ENCODE measurements at regions not wholly inside any gene's neighbourhood (a gene's known extent, or its start where the extent isn't known, plus 50 kb on each side); places are given as distances from the start of the nearest gene placed in this dataset.

- no peak for DNase-seq (ENCODE audit: low spot score)
Measured at GRCh38 chr18:55878224-55878623, 290.2 kb upstream of the TCF4 start.

GRCh38 chr18:55877321-55877720 is 289.3 kb upstream of the TCF4 start:
- no peak for DNase-seq (ENCODE audit: low spot score)

- no peak for DNase-seq (ENCODE audit: low spot score)
Measured at GRCh38 chr18:55876254-55876653, 288.3 kb upstream of the TCF4 start.

- no peak for DNase-seq (ENCODE audit: low spot score)
Measured at GRCh38 chr18:55875371-55875901, 287.4 kb upstream of the TCF4 start.

GRCh38 chr18:55869556-55870501 is 281.8 kb upstream of the TCF4 start:
- DNase-seq (ENCODE audit: low spot score), result no peak

- no peak for DNase-seq (ENCODE audit: low spot score)
Measured at GRCh38 chr18:55868909-55869308, 280.9 kb upstream of the TCF4 start.

- no peak for DNase-seq (ENCODE audit: low spot score)
Measured at GRCh38 chr18:55866886-55867285, 278.9 kb upstream of the TCF4 start.

- DNase-seq (ENCODE audit: low spot score), result no peak
Measured at GRCh38 chr18:55866006-55866405, 278.0 kb upstream of the TCF4 start.

- no peak for DNase-seq (ENCODE audit: low spot score)
Measured at GRCh38 chr18:55864281-55864680, 276.3 kb upstream of the TCF4 start.

- no peak for DNase-seq (ENCODE audit: low spot score)
Measured at GRCh38 chr18:55863876-55864275, 275.9 kb upstream of the TCF4 start.

- DNase-seq (ENCODE audit: low spot score), result no peak
Measured at GRCh38 chr18:55863391-55863706, 275.4 kb upstream of the TCF4 start.

GRCh38 chr18:55862693-55863390 is 274.9 kb upstream of the TCF4 start:
- no peak for DNase-seq (ENCODE audit: low spot score)

GRCh38 chr18:55861266-55861665 is 273.3 kb upstream of the TCF4 start:
- no peak for DNase-seq (ENCODE audit: low spot score)

GRCh38 chr18:55858661-55859515 is 270.9 kb upstream of the TCF4 start:
- no peak for DNase-seq (ENCODE audit: low spot score)

- no peak for DNase-seq (ENCODE audit: low spot score)
Measured at GRCh38 chr18:55857956-55858355, 270.0 kb upstream of the TCF4 start.

- no peak for DNase-seq (ENCODE audit: low spot score)
Measured at GRCh38 chr18:55857409-55857808, 269.4 kb upstream of the TCF4 start.

- DNase-seq (ENCODE audit: low spot score), result no peak
Measured at GRCh38 chr18:55856679-55857078, 268.7 kb upstream of the TCF4 start.

GRCh38 chr18:55856229-55856628 is 268.2 kb upstream of the TCF4 start:
- no peak for DNase-seq (ENCODE audit: low spot score)

GRCh38 chr18:55853268-55853667 is 265.3 kb upstream of the TCF4 start:
- no peak for DNase-seq (ENCODE audit: low spot score)

- DNase-seq (ENCODE audit: low spot score), result no peak
Measured at GRCh38 chr18:55850904-55851303, 262.9 kb upstream of the TCF4 start.

GRCh38 chr18:55849391-55849790 is 261.4 kb upstream of the TCF4 start:
- DNase-seq (ENCODE audit: low spot score), result no peak

- DNase-seq (ENCODE audit: low spot score), result no peak
Measured at GRCh38 chr18:55847960-55848359, 260.0 kb upstream of the TCF4 start.
